Uterus (tissue), 3 donors: ENCODE measurements at regions not wholly inside any gene's neighbourhood (a gene's known extent, or its start where the extent isn't known, plus 50 kb on each side); places are given as distances from the start of the nearest gene placed in this dataset.

Source experiments
- DNase-seq, 2 donors: peaks; one replicate each; pipeline ENCODE4 v3.0.0-alpha.2; 2019 to 2020
- H3K27ac ChIP-seq, 2 donors: fragments of 200-600 bp; sonication (generic); 1 replicate in 1 of 2; 2 replicates in 1 of 2; pipeline ENCODE4 v1.5.1; 2016 to 2018
- H3K27me3 ChIP-seq, 2 donors: fragments of 200-600 bp; sonication (generic); one replicate each; pipeline ENCODE4 v1.5.1; 2018 to 2019; ENCODE audit warnings: control low read depth in 1 of 2
- H3K36me3 ChIP-seq, 2 donors: fragments of 200-600 bp; sonication (generic); one replicate each; pipeline ENCODE4 v1.5.1; 2019; ENCODE audit warnings: control low read depth in 1 of 2
- H3K4me1 ChIP-seq, 2 donors: fragments of 200-600 bp; sonication (generic); one replicate each; pipeline ENCODE4 v1.5.1; 2018 to 2019; ENCODE audit warnings: control low read depth in 1 of 2
- H3K4me3 ChIP-seq, 2 donors: fragments of 200-600 bp; sonication (generic); 1 replicate in 1 of 2; 2 replicates in 1 of 2; pipeline ENCODE4 v1.5.1; 2018 to 2019; ENCODE audit warnings: mild to moderate bottlenecking in 1 of 2
- H3K9me3 ChIP-seq, 2 donors: fragments of 200-600 bp; sonication (generic); one replicate each; pipeline ENCODE4 v1.5.1; 2019; ENCODE audit warnings: control low read depth in 1 of 2
- POLR2A ChIP-seq, 2 donors: fragments of 450-650 bp; IDR thresholded peaks; one replicate each; pipeline ENCODE4 v1.6.1; 2016; ENCODE audit warnings: antibody characterized with exemption in 2 of 2, mild to moderate bottlenecking in 1 of 2, moderate library complexity in 1 of 2
- intact Hi-C: fragments of 100-400 bp; cut with DNase I; formaldehyde crosslinking; loops from one replicate; pipeline ENCODE4 v1.15.1; 2023; ENCODE audit warnings: low total_unique reads
- TF ChIP-seq, protein P1 (sequence below), 4 experiments: fragments of 200-600 bp in 2 of 4; fragments of 450-650 bp in 2 of 4; sonication (generic) in 2 of 4; IDR thresholded peaks; one replicate each; pipeline ENCODE4 v1.5.1; 2016 to 2019; ENCODE audit warnings: antibody characterized with exemption in 4 of 4, mild to moderate bottlenecking in 2 of 4, moderate library complexity in 1 of 4
- donor health status: DM: yes; HTN: yes; CAD: no.

DNA sequence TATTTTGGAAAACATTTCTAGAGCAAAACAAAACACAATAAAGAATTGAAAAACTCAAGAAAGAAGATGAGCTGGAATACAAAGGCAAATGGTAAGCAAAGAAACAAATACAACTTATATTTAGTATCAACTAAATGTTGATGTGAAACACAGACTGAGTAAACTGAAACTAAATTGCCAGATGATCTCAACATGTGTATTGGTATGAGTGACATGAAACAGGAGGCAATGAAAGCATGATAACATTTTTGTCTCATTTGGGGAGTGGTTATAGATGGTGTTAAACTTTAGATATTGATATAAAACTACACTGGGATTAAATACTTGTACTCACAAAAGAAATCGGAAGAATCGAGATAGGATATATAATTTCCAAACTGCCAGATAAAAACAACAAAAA, 805.6 kb upstream of the CXADR start:
- Histone ChIP-seq H3K36me3 (no peaks in the 10 kb centered on the region), H3K4me1 (peaks cover 0 to 3% of the 10 kb centered on the region in 2 donors), H3K27me3 (peaks cover 0 to 4% of the 10 kb centered on the region in 2 donors), H3K27ac (peak overlapping the region in 1 of 2 donors; percentile 59), H3K9me3 (no peaks in the 10 kb centered on the region), H3K4me3 (no peak overlapping the region)
- TF ChIP-seq, protein P1, sequence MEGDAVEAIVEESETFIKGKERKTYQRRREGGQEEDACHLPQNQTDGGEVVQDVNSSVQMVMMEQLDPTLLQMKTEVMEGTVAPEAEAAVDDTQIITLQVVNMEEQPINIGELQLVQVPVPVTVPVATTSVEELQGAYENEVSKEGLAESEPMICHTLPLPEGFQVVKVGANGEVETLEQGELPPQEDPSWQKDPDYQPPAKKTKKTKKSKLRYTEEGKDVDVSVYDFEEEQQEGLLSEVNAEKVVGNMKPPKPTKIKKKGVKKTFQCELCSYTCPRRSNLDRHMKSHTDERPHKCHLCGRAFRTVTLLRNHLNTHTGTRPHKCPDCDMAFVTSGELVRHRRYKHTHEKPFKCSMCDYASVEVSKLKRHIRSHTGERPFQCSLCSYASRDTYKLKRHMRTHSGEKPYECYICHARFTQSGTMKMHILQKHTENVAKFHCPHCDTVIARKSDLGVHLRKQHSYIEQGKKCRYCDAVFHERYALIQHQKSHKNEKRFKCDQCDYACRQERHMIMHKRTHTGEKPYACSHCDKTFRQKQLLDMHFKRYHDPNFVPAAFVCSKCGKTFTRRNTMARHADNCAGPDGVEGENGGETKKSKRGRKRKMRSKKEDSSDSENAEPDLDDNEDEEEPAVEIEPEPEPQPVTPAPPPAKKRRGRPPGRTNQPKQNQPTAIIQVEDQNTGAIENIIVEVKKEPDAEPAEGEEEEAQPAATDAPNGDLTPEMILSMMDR (IDR thresholded peaks at IDR 0.05) = no peak
- no peak for TF ChIP-seq POLR2A (IDR thresholded peaks at IDR 0.05)
- DNase-seq = no peak
- intact Hi-C loops = no loop called here

DNA sequence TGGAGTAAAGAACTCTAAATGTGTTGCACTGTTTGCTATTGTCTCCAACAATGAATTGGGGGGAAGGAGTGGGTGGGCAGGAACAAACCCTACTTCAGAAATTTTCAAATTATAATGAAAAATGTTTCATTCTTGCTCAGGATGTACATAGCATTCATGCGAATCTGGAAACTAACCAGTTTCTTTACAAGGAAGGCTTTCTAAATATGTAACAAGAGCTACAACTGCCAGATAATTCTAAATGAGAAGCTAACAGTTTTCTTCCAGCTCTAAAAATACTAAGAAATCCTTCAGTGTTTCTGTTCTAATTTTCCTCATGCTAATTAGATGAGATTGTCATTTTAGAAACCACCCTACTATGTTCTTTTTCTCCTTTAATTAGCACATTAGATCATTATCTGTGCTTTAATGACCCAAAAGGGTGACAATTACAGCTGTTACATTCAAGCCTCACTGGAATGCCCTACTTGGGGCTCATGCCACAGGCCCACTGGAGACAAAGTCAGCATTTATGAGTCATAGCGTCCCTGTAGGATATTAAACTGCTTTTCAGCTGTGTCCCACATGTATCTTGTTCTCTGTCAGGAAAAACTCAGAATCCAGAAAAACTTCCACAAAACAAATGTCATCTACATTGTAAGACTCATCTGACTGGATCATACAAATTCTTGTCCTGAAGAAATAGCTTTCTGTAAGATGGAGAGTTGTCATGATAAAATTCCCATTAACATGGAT, 804.6 kb upstream of the CXADR start:
- Histone ChIP-seq H3K9me3 (no peaks in the 10 kb centered on the region), H3K36me3 (no peaks in the 10 kb centered on the region), H3K4me1 (peaks cover 0 to 3% of the 10 kb centered on the region in 2 donors), H3K27me3 (peaks cover 0 to 4% of the 10 kb centered on the region in 2 donors), H3K4me3 (no peak overlapping the region), H3K27ac (peak overlapping the region; percentile 59 to 76)
- TF ChIP-seq, protein P1 (IDR thresholded peaks at IDR 0.05) = no peak
- TF ChIP-seq POLR2A (IDR thresholded peaks at IDR 0.05) = no peak
- intact Hi-C loops = no loop called here
- DNase-seq = peak in 1 of 2 donors; percentile 17

DNA sequence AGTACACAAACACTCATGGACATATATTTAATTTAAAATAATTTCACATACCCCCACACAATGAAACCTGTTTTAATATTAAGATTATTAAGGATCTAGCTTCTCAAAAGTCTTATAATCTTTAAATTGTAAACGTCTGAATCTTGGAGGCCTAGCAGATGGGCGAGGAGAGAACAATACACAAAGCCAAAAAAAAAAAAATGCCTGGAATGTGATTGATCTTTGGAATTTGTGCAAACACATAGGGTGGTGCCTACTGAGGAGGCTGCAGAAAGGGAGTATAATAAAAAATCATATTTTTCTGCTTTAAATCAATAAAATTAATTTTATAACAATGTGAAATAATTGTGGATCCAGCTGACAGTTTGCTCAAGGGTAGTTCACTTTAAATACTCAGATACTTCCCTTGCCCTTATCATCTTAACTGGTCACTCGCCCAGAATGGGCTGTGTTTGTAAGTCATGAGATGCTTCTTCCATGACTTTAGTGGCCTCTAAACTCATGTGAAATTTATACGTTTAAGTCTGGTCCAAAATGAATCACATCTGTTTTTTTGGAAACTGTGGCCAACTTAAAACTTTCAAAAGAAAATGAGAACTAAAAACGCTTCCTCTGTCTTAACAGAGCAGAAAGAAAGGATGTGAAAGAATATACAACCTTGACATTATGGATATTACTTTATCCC, 802.8 kb upstream of the CXADR start:
- DNase-seq = peak; percentile 44 to 77
- peak overlapping the region; percentile 76 to 78 for H3K27ac ChIP-seq
- TF ChIP-seq, protein P1 (IDR thresholded peaks at IDR 0.05) = no peak
- TF ChIP-seq POLR2A (IDR thresholded peaks at IDR 0.05) = no peak
- no peak overlapping the region for H3K4me3 ChIP-seq
- intact Hi-C loops = no loop called here
- H3K4me1 ChIP-seq = peaks cover 0 to 3% of the 10 kb centered on the region in 2 donors
- no peaks in the 10 kb centered on the region for H3K36me3 ChIP-seq
- H3K27me3 ChIP-seq = peaks cover 0 to 4% of the 10 kb centered on the region in 2 donors
- no peaks in the 10 kb centered on the region for H3K9me3 ChIP-seq

DNA sequence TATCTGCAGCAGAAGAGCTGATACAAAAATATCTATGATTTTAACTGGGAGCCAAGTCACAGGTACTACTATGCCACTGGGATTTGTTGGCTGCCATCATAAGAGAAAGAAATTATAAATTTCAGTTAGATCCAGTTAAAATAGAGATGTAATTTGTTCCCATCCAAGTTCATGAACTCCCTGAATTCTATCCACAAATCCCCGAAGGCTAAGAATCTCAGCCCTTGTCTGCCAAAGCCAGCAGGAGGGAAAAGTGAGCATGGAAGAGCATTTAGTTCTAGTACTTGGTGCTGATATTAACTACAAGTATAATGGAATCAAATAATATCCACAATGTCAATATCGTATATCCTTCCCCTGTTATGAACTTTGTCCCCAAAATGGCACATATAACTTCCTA, 801.1 kb upstream of the CXADR start:
- DNase-seq = no peak
- intact Hi-C loops = no loop called here
- Histone ChIP-seq H3K27ac (peak overlapping the region; percentile 76 to 78), H3K36me3 (no peaks in the 10 kb centered on the region), H3K4me3 (no peak overlapping the region), H3K9me3 (no peaks in the 10 kb centered on the region), H3K4me1 (peaks cover 0 to 3% of the 10 kb centered on the region in 2 donors), H3K27me3 (no peaks in the 10 kb centered on the region)
- no peak for TF ChIP-seq POLR2A (IDR thresholded peaks at IDR 0.05)
- TF ChIP-seq, protein P1 (IDR thresholded peaks at IDR 0.05) = no peak
